NCI-H526 treated with DMSO at 0.1 percent for 48 hours (cell line): ENCODE measurements at regions not wholly inside any gene's neighbourhood (a gene's known extent, or its start where the extent isn't known, plus 50 kb on each side); places are given as distances from the start of the nearest gene placed in this dataset.
"Not testable (repeated sequence)": the region's sequence is repeated elsewhere in the genome, so short reads cannot be mapped to it uniquely, and the experiment has no call there.

ENCODE experiments used
- DNase-seq: peaks from one replicate; lab custom pipeline; 2025; lab: John Stamatoyannopoulos, UW

- DNase-seq, result no peak
These were observed 784.6 kb downstream of the TMTC2 start for GRCh38 chr12:83471341-83471740.

- peak; percentile 23 for DNase-seq
These were observed 784.0 kb downstream of the TMTC2 start for GRCh38 chr12:83470749-83471148.

- DNase-seq, result no peak
These were observed 782.5 kb downstream of the TMTC2 start for GRCh38 chr12:83468988-83469908.

- DNase-seq, result no peak
These were observed 778.9 kb downstream of the TMTC2 start for GRCh38 chr12:83465632-83466031.

GRCh38 chr12:83462419-83462818 lies 775.7 kb downstream of the TMTC2 start:
- DNase-seq, result no peak

GRCh38 chr12:83461336-83461935 lies 774.7 kb downstream of the TMTC2 start:
- no peak for DNase-seq

GRCh38 chr12:83451189-83451588 lies 764.5 kb downstream of the TMTC2 start:
- DNase-seq, result no peak

- DNase-seq, result no peak
These were observed 747.9 kb downstream of the TMTC2 start for GRCh38 chr12:83434600-83434999.

- no peak for DNase-seq
These were observed 745.5 kb downstream of the TMTC2 start for GRCh38 chr12:83432176-83432719.

- not testable (repeated sequence) for DNase-seq
These were observed 741.0 kb downstream of the TMTC2 start for GRCh38 chr12:83427586-83428136.

GRCh38 chr12:83414981-83415380 lies 728.3 kb downstream of the TMTC2 start:
- DNase-seq, result no peak

- no peak for DNase-seq
These were observed 722.1 kb downstream of the TMTC2 start for GRCh38 chr12:83408851-83409250.

GRCh38 chr12:83408146-83408545 lies 721.4 kb downstream of the TMTC2 start:
- no peak for DNase-seq

- no peak for DNase-seq
These were observed 717.8 kb downstream of the TMTC2 start for GRCh38 chr12:83404521-83404920.

- DNase-seq, result no peak
These were observed 703.5 kb downstream of the TMTC2 start for GRCh38 chr12:83390186-83390585.

GRCh38 chr12:83389237-83389996 lies 702.7 kb downstream of the TMTC2 start:
- no peak for DNase-seq

GRCh38 chr12:83388551-83388950 lies 701.8 kb downstream of the TMTC2 start:
- no peak for DNase-seq

GRCh38 chr12:83386527-83387264 lies 700.0 kb downstream of the TMTC2 start:
- no peak for DNase-seq

GRCh38 chr12:83378186-83378727 lies 691.6 kb downstream of the TMTC2 start:
- no peak for DNase-seq

- DNase-seq, result no peak
These were observed 678.6 kb downstream of the TMTC2 start for GRCh38 chr12:83365317-83365716.

- no peak for DNase-seq
These were observed 674.8 kb downstream of the TMTC2 start for GRCh38 chr12:83361475-83361874.
